ENCODE measurements at regions not wholly inside any gene's neighbourhood (a gene's known extent, or its start where the extent isn't known, plus 50 kb on each side); places are given as distances from the start of the nearest gene placed in this dataset.
A peak's percentile ranks its signal among the peaks of the same experiment; 100 is the strongest.

DNA sequence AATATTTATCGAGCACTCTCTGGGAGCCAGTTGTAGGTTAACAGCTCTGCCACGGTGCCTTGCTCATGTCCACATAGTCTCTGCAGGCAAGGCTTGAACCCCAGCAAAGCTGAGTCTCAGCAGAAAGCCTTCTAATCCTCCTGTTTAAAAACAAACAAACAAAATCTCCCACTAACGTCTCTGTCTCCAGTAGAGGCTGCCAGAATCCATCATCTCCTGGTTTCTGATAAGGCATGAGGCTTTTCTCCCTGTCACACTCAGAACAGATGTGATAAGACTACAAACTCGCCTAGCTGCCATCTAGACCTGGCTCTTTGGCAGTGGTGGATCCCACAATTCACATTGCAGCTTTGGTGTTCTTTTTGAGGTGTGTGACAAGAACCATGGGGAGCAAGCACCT lies 813.2 kb downstream of the AACS start:
- H3K27ac ChIP-seq (ENCODE audit: low read length), result no peak overlapping the region
- no peak overlapping the region for H3K9ac ChIP-seq (ENCODE audit: low read length)
- no peak overlapping the region for H3K4me2 ChIP-seq (ENCODE audit: low read length)
- H3F3A ChIP-seq (ENCODE audit: insufficient read depth, low read length, poor library complexity, severe bottlenecking), result no peaks in the 10 kb centered on the region
- no peak overlapping the region for H2AFZ ChIP-seq (ENCODE audit: low read depth, low read length)
- H3K36me3 ChIP-seq (ENCODE audit: insufficient read depth, low read length), result no peaks in the 10 kb centered on the region
- no peaks in the 10 kb centered on the region for H3K9me3 ChIP-seq (ENCODE audit: low read length)
- H3K9me2 ChIP-seq (ENCODE audit: insufficient read depth, low read length), result no peaks in the 10 kb centered on the region
- no peaks in the 10 kb centered on the region for H3K27me3 ChIP-seq (ENCODE audit: insufficient read depth, low read depth, low read length)
- H3K4me3 ChIP-seq (ENCODE audit: low read length), result no peak overlapping the region
- no peaks in the 10 kb centered on the region for H3K79me2 ChIP-seq (replicated peaks; ENCODE audit: insufficient read depth, low read length)
- no peaks in the 10 kb centered on the region for H4K20me1 ChIP-seq (ENCODE audit: insufficient read depth)
- TF ChIP-seq, protein P1, sequence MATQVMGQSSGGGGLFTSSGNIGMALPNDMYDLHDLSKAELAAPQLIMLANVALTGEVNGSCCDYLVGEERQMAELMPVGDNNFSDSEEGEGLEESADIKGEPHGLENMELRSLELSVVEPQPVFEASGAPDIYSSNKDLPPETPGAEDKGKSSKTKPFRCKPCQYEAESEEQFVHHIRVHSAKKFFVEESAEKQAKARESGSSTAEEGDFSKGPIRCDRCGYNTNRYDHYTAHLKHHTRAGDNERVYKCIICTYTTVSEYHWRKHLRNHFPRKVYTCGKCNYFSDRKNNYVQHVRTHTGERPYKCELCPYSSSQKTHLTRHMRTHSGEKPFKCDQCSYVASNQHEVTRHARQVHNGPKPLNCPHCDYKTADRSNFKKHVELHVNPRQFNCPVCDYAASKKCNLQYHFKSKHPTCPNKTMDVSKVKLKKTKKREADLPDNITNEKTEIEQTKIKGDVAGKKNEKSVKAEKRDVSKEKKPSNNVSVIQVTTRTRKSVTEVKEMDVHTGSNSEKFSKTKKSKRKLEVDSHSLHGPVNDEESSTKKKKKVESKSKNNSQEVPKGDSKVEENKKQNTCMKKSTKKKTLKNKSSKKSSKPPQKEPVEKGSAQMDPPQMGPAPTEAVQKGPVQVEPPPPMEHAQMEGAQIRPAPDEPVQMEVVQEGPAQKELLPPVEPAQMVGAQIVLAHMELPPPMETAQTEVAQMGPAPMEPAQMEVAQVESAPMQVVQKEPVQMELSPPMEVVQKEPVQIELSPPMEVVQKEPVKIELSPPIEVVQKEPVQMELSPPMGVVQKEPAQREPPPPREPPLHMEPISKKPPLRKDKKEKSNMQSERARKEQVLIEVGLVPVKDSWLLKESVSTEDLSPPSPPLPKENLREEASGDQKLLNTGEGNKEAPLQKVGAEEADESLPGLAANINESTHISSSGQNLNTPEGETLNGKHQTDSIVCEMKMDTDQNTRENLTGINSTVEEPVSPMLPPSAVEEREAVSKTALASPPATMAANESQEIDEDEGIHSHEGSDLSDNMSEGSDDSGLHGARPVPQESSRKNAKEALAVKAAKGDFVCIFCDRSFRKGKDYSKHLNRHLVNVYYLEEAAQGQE (IDR thresholded peaks at IDR 0.05; ENCODE audit: borderline replicate concordance), result no peak
- TF ChIP-seq SMC3 (conservative IDR thresholded peaks at IDR 0.05; ENCODE audit: poor library complexity) (no peak), MXI1 (conservative IDR thresholded peaks at IDR 0.05; ENCODE audit: poor library complexity, severe bottlenecking) (no peak), EZH2 (IDR thresholded peaks at IDR 0.05; ENCODE audit: borderline replicate concordance, insufficient read depth, low read length, poor library complexity, severe bottlenecking) (no peak), RAD21 (conservative IDR thresholded peaks at IDR 0.05) (no peak), POLR2AphosphoS5 (IDR thresholded peaks at IDR 0.05) (no peak), TAF1 (IDR thresholded peaks at IDR 0.05; ENCODE audit: low read depth) (no peak), EP300 (conservative IDR thresholded peaks at IDR 0.05; ENCODE audit: poor library complexity, severe bottlenecking) (no peak)
- TF ChIP-seq, protein P2, sequence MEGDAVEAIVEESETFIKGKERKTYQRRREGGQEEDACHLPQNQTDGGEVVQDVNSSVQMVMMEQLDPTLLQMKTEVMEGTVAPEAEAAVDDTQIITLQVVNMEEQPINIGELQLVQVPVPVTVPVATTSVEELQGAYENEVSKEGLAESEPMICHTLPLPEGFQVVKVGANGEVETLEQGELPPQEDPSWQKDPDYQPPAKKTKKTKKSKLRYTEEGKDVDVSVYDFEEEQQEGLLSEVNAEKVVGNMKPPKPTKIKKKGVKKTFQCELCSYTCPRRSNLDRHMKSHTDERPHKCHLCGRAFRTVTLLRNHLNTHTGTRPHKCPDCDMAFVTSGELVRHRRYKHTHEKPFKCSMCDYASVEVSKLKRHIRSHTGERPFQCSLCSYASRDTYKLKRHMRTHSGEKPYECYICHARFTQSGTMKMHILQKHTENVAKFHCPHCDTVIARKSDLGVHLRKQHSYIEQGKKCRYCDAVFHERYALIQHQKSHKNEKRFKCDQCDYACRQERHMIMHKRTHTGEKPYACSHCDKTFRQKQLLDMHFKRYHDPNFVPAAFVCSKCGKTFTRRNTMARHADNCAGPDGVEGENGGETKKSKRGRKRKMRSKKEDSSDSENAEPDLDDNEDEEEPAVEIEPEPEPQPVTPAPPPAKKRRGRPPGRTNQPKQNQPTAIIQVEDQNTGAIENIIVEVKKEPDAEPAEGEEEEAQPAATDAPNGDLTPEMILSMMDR (IDR thresholded peaks at IDR 0.05; ENCODE audit: poor library complexity, severe bottlenecking), result no peak

GRCh38 chr12:125882141-125882540 lies 816.9 kb downstream of the AACS start:
- Histone ChIP-seq H4K20me1 (ENCODE audit: insufficient read depth) (no peaks in the 10 kb centered on the region), H3K36me3 (ENCODE audit: insufficient read depth, low read length) (no peaks in the 10 kb centered on the region), H3K27me3 (ENCODE audit: insufficient read depth, low read depth, low read length) (no peaks in the 10 kb centered on the region), H3K9ac (ENCODE audit: low read length) (peak overlapping the region; percentile 40), H3K9me3 (ENCODE audit: low read length) (no peaks in the 10 kb centered on the region), H3K9me2 (ENCODE audit: insufficient read depth, low read length) (no peaks in the 10 kb centered on the region), H3K4me2 (ENCODE audit: low read length) (peak overlapping the region; percentile 36), H3K27ac (ENCODE audit: low read length) (peak overlapping the region; percentile 63), H2AFZ (ENCODE audit: low read depth, low read length) (no peak overlapping the region), H3K4me3 (ENCODE audit: low read length) (no peak overlapping the region), H3K79me2 (replicated peaks; ENCODE audit: insufficient read depth, low read length) (no peaks in the 10 kb centered on the region), H3F3A (ENCODE audit: insufficient read depth, low read length, poor library complexity, severe bottlenecking) (no peaks in the 10 kb centered on the region)
- TF ChIP-seq, protein P1 (IDR thresholded peaks at IDR 0.05; ENCODE audit: borderline replicate concordance), result peak; percentile 40
- TF ChIP-seq RAD21 (conservative IDR thresholded peaks at IDR 0.05) (peak; percentile 40), EP300 (conservative IDR thresholded peaks at IDR 0.05; ENCODE audit: poor library complexity, severe bottlenecking) (peak; percentile 55), POLR2AphosphoS5 (IDR thresholded peaks at IDR 0.05) (peak; percentile 52)
- TF ChIP-seq, protein P2 (IDR thresholded peaks at IDR 0.05; ENCODE audit: poor library complexity, severe bottlenecking), result no peak
